ENCODE measurements at regions not wholly inside any gene's neighbourhood (a gene's known extent, or its start where the extent isn't known, plus 50 kb on each side); places are given as distances from the start of the nearest gene placed in this dataset.

DNA sequence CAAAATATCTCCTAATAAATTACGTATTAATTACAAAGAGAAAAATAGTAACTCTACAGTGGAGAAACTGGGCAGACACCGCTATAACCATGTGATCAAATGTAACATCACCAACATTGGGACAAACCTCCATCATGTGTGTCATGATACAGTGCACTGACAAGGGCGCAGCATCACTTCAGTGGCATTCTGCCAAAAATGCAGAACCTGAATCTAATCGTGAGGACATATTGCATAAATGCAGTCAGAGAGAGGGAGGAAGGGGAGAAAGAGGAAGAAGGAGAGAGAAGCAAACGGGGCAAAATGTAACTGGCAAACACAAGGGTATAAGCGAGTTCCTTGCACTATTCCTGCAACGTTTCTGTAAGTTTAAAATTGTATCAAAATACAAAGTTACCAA lies 74.2 kb upstream of the MARCHF10 start:
- DNase-seq (ENCODE audit: low read depth), result no peak

DNA sequence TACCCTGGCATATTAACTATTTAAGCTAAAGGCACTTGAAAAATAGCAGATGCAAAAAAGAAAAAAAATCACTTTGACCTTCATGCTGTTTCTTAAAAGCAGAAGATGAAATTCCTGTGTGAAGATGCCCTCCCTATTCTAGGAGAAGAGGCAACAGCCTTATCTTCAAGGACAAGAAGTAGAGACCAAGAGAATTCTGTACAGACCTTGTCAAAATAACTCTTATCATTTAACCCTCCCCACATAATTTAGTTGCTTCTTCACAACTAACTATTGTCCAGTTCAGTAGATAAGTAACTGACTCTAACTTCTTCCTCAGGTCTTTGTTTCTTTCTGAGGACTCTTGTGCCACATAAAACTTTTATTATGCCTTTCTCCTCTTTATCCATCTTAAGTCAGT lies 72.0 kb upstream of the MARCHF10 start:
- DNase-seq (ENCODE audit: low read depth), result no peak

DNA sequence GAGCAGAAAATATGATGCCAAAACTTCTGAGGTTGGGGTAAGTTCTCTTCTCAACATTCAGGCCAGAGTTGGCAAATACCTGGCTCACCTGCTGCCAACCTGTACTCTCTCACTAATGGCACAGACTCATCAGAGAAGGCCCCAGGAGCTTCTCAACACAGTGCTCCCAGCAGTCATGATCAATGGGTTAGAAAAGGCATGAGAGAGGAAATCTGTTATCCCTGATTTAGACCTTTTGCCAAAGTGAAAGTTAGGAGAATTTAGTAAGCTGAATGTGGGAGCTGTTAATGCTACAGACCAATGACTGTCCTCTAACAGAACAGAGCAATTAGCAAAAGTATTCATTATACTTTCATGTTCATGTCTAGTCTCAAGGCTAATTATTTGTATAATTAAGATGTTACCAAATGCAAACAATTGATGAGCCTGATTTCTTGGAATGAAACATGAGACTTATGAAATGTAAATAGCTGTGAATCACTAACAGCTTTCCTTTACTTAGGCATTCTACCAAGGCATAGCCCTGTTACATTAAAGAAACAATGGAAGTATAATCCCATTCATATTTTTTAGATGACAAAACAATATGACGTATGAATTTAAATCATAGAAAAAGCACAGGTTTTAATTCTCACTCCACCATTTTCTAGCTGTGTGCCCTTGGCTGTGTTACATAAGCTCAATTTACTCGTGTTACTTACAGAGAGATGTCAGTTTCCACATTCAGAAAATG lies 68.7 kb upstream of the MARCHF10 start:
- no peak for DNase-seq (ENCODE audit: low read depth)

DNA sequence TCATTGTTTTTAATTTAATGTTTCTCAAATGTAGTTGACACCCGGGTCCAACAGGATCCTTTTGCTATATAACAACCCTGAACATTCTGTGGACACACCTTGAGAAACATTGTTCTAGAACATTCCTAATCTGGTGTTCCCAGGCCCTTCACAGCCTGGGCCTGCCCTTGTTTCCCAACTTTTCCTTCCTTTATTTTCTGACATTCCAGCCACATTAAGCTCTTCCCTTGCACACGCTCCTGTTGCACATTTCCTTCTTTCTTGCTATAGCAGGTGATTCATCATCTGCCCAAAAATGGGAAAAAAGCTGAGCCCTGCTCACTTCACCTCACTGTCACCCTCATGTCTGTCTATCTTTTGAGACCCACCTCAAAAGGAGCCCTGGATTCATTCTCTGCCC lies 67.9 kb upstream of the MARCHF10 start:
- DNase-seq (ENCODE audit: low read depth), result no peak

DNA sequence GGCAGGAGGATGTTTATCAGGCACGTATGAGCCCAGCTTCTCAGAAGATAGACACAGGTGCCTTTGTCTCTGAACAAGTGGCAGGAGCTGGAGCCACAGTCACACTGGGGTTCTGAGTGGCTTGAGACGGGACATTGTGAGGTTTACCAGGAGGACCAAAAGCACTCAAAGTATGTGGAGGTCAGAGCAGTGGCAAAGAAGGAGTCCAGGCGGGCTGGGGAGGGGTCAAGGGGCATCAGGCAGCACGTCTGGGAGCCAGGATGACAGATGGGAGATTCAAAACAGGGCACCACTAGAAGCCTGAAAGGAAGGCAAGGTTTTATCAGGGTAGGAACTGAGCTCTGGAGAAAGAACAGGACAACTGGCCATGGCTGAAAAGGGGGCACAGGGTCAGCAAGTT lies 67.2 kb upstream of the MARCHF10 start:
- no peak for DNase-seq (ENCODE audit: low read depth)

DNA sequence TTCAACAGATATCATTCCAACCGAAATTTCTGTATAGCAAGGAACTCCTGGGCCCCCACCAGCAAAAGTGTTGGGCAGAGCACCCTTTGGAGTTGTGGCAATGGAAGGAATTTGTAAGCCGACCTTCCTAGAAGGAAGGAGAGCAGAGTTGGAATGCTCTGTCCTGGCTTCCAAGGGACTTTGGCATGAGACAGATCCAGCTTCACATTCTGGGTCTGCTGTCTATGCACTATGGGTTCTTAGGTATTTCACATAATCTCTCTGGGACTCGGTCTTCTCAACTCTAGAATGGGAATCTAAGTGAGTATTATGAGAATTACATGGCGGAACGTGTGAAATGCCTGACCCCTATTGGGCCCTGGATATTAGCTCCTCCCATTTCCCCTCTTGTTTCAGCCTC lies 63.2 kb upstream of the MARCHF10 start:
- no peak for DNase-seq (ENCODE audit: low read depth)

DNA sequence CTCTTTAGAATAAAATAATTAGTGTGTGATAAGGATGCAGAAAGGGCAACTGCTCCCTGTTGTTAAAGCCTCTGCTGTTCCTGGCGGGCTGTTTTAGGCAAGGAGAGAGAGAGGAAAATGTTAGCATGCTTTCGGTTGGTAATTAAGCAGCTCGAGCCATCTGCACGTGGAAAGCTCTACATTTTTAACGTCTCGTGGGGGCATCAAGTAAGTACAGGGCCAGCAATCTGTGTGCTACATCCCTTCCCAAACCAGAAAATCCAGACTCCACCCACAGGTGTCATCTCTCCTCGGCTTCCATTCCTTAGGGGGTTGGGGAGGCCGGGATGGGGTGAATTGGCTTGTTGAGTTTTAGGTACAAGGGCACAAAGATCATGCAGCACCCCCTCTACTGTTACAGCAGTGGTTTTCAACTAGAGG lies 62.4 kb upstream of the MARCHF10 start:
- DNase-seq (ENCODE audit: low read depth), result no peak

DNA sequence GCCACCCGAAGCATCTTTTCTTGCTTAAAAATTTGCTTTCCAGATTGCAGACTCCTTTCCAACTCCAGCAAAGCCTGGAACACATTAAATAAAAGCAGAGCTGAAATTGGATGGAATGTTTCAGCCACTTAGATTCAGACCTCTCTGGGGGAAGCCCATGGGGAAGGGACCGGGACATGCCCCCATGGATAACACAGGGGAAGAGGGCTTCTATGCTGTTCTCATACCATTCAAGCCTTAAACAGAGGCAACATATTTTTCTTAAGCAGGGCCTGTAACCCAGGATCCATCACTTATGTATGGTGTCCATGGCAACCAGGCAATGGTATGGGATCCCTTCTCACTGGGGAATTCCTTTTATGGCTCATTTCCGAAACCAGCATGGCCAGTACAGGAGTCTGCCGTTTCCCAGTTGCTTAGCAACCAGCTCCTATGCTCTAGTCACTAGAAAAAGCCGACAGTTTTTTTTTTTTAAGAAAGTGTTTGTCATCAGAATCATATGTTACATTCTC lies 62.0 kb upstream of the MARCHF10 start:
- DNase-seq (ENCODE audit: low read depth), result no peak

DNA sequence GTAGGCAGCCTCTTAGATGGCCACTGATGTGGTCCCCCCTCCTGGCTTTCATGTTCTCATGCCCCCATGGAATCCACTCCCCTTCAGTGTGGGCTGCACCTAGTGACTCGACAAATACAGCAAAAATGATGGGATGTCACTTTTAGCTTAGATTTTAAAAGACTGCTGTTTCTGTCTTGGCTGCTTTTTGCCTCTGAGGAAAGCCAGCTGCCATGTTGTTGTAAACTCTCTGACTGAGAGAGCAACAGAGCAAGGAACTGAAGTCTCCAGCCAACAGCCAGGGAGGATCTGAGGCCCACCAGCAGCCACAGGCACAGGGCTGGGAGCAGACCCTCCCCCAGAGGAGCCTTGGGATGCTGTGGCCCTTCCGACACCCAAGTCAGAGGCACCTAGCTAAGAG lies 60.6 kb upstream of the MARCHF10 start:
- no peak for DNase-seq (ENCODE audit: low read depth)

DNA sequence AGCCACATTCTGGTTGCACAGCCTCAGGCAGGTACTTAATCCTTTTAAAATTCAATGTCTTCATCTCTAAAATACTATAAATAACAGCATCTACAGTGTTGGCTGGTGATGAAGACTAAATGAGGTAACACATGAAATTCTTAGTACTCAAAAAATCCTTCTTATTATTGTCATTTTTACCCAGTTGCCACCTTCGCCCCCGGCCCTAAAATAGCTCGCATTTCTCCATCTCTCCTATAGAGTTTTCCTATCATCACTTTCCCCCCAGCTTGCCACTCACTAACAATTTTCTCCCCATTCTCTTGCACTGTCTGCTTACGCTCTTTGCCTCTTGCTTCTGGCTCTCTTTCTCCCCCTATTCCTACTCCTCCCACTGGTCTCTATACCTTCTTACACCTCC lies 59.9 kb upstream of the MARCHF10 start:
- no peak for DNase-seq (ENCODE audit: low read depth)

DNA sequence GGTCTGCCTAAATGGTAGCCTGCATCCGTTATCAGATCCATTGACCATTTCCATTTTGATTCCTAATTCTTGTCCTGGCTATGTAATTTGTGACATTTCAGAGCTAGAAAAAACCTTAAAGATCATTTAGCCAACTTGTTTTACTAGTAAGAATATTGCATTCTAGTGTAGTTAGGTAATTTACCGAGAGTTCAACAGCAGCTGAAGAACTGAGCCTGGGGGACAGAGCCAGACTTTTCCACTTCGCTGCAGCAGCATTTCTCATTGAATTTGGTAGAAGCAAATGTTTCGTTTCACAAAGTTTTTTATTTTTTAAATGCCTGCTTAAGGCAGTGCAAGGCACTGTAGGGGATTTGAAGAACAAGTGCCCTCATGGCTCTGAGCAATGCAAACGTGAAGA lies 59.2 kb upstream of the MARCHF10 start:
- no peak for DNase-seq (ENCODE audit: low read depth)

DNA sequence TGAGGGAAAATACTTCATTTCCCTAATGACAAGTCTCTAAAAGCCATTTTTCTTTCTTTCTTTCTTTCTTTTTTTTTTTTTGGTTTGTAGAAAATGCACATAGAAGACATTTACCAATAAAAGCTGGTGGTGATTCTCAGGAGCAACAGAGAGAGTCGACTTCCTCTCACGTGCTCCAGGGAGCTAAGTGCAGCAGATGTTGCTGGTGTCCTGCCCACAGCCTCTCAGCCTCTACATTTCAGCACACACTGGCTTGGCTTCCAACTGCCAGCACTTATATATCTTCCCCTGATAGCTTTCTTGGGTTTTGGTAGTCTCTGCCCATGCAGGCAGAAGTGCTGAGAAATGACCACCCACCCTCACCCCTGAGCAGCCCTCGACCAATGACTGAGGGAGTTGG lies 58.4 kb upstream of the MARCHF10 start:
- DNase-seq (ENCODE audit: low read depth), result no peak

DNA sequence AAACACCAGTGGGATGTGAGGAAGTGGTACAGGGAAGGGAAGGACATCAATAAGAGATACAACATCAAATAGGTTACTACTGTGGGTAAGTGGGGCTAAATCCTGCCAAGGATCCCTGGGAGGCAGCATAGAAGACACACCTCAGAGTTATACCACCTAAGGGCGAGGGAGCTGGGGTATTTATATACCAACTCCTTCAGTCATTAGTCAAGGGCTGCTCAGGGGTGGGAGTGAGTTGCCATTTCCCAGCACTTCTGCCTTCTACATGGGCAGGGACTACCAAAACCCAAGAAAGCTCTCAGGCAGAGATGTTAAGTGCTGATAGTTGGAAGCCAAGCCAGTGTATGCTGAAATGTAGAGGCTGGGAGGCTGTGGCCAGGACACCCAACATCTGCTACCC lies 57.5 kb upstream of the MARCHF10 start:
- no peak for DNase-seq (ENCODE audit: low read depth)

DNA sequence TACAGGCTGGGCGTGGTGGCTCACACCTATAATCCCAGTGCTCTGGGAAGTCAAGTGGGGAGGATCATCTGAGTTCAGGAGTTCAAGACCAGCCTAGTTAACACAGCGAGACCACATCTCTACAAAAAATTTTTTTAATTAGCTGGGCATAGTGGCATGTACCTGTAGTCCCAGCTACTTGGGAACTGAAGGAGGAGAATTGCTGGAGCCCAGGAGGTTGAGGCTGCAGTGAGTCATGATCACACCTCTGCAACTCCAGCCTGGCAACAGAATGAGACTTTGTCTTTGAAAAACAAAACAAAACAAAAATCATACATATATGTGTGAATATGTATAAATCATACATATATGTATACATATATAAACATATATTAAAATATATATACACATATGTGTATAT lies 54.1 kb upstream of the MARCHF10 start:
- no peak for DNase-seq (ENCODE audit: low read depth)

DNA sequence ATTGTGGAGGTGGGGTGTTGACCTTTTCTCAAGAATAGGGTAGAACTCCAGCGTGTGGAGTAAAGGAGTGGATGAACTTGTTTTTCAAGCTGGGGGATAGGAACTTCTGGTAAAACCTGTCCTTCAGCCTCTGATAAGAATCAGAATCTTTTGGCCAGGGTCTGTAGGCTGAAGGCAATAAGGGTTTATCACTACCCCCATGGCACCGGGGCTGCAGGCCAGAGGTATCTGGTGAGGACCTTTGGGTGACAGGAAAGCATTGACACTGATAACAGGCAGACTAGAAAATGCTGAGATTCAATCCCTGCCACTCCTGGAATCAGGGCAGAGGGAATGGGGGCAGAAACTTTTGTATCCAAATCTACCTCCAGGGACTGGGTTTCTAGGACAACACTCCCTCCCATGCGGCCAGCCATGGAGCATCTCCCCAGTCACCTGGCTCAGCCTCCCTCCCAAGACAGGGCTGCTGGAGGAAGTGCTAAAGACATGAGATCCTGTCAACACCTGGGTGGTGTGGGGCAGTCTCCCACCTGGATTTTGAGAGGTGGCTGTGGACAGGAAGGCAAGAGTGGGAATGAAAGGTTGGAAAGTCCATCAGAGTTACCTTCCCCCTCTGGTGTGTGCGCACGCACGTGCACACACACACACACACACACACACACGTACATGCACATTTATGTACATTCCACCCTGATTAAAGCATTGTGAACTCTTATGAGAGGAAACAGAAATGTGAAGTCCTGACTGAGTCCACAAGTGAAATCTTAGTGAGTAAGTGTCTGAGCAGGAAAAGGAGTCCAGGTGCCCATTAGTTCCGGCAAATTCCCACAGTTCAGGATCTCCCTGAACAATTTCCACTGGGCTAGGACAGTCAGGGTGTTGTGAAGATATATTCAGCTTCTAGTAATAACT lies 53.1 kb upstream of the MARCHF10 start:
- DNase-seq (ENCODE audit: low read depth), result no peak

DNA sequence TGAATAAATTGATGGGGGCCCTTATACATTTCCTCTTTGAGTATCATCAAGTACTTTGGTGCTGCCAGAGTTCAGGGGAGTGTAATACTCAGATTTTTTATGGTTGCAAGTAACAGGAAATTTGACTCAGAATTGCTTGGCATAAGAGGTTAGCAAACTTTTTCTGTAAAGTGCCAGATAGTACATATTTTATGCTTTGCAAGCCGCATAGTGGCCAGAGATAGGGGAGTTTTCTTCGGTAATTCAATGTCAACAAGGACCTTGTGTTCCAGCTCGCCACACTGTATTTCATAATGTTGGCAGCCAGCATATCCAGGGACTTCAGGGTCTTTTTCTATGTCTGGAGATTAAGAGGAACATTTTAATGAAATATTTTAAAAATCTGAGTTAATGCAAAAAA lies 51.0 kb upstream of the MARCHF10 start:
- DNase-seq (ENCODE audit: low read depth), result no peak
